ENCODE measurements at regions not wholly inside any gene's neighbourhood (a gene's known extent, or its start where the extent isn't known, plus 50 kb on each side); places are given as distances from the start of the nearest gene placed in this dataset.

DNA sequence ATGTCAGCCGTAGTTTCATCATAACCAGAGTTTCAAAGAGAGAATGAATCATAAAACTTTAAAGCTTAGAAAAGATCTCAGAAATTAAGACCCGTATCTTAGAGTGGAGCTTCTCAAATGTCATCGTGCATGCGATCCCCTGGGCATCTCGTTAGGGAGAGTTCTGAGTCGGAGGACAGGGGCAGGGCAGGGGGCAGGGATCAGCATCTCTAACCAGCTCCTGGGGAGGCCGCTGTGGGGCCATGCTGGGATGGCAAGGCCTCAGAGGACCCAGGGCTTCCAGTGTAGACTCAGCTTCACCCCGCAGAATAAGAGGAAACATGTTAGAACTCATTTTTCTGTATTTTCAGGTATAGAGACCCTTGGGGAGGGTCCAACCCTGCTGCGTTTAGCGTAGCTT is 72.0 kb upstream of the AFDN start:
- H3K27ac ChIP-seq, result no peak overlapping the region
- TF ChIP-seq ZFX (IDR thresholded peaks at IDR 0.05), result no peak
- TF ChIP-seq, protein P1, sequence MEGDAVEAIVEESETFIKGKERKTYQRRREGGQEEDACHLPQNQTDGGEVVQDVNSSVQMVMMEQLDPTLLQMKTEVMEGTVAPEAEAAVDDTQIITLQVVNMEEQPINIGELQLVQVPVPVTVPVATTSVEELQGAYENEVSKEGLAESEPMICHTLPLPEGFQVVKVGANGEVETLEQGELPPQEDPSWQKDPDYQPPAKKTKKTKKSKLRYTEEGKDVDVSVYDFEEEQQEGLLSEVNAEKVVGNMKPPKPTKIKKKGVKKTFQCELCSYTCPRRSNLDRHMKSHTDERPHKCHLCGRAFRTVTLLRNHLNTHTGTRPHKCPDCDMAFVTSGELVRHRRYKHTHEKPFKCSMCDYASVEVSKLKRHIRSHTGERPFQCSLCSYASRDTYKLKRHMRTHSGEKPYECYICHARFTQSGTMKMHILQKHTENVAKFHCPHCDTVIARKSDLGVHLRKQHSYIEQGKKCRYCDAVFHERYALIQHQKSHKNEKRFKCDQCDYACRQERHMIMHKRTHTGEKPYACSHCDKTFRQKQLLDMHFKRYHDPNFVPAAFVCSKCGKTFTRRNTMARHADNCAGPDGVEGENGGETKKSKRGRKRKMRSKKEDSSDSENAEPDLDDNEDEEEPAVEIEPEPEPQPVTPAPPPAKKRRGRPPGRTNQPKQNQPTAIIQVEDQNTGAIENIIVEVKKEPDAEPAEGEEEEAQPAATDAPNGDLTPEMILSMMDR (conservative IDR thresholded peaks at IDR 0.05), result no peak

DNA sequence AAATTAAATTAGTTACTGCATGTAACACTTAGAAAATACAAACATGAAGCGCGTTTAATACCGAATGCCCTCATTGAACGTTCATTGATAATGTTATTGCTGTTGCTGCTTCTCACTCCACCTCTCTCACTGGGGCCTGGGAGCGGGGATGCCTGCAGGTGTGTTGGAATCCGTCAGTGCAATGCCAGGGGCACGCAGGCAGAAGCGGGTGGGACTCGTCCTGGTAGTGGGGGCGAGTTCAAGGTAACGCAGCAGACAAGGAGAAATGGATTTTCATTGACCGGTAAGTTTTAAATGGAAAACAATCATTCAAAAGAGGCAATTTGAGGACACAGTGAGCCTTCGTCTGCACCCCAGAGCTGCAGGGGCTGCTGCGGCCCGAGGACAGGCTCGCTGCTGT is 71.2 kb upstream of the AFDN start:
- no peak overlapping the region for H3K27ac ChIP-seq
- TF ChIP-seq, protein P1 (conservative IDR thresholded peaks at IDR 0.05), result no peak
- no peak for TF ChIP-seq ZFX (IDR thresholded peaks at IDR 0.05)

DNA sequence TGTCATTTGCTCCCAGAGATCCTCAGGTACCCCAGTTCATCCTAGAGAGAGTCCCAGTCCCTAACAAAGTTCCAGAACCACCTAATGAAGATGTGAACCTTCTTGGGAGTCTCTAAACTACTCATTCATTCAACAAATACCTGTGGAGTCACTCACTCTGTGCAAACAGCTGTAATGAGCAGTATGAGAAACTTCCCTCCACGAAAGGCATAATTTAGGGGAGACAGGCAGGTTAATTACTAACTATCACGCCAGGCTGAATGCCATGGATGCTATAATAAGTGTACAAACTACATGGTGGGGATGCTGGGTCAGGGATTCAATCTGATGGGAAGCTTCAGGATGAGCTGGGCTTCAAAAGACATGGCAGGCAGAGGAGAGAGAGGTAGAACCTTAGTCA is 70.1 kb upstream of the AFDN start:
- TF ChIP-seq, protein P1 (conservative IDR thresholded peaks at IDR 0.05), result no peak
- H3K27ac ChIP-seq, result no peak overlapping the region

DNA sequence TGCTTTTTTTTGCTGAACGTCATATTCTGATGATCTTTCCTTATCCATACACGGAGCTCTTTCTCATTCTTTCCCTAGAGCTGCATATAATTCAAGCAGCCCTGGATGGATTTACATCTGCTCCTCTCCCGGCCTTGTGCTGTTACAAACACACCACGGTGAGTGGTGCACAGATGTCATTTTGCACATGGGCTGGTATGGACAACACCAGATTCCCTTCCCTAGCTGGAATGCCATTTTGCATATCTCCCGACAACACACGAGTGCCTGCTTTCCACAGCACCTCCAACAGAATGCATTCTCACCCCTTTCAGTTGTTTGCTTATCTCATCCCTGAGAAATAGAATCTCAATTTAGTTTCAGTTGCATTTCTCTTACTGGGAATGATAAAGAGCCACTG is 69.5 kb upstream of the AFDN start:
- H3K27ac ChIP-seq, result no peak overlapping the region
- TF ChIP-seq ZFX (IDR thresholded peaks at IDR 0.05), result no peak
- TF ChIP-seq, protein P1 (conservative IDR thresholded peaks at IDR 0.05), result no peak

DNA sequence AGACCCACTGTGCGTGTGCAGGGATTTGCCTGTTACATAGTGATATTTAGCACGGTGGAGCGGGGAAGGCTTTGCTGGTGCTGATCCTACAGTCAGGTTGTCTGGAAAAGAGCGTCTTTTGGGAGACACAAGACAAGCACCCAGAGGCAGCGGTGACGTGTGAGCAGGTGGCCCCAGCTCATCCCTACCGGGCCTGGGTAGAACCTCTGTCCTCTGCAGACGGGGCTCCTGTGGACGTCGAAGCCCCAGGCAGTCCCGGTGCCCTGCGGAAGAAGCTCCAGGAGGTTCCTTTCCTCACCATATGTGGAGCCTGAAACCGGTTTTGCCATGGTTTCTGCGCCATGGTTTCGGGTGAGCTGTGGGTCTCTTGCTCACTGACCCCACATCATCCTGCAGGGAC is 68.9 kb upstream of the AFDN start:
- no peak for TF ChIP-seq ZFX (IDR thresholded peaks at IDR 0.05)
- TF ChIP-seq, protein P1 (conservative IDR thresholded peaks at IDR 0.05), result no peak
- H3K27ac ChIP-seq, result no peak overlapping the region

DNA sequence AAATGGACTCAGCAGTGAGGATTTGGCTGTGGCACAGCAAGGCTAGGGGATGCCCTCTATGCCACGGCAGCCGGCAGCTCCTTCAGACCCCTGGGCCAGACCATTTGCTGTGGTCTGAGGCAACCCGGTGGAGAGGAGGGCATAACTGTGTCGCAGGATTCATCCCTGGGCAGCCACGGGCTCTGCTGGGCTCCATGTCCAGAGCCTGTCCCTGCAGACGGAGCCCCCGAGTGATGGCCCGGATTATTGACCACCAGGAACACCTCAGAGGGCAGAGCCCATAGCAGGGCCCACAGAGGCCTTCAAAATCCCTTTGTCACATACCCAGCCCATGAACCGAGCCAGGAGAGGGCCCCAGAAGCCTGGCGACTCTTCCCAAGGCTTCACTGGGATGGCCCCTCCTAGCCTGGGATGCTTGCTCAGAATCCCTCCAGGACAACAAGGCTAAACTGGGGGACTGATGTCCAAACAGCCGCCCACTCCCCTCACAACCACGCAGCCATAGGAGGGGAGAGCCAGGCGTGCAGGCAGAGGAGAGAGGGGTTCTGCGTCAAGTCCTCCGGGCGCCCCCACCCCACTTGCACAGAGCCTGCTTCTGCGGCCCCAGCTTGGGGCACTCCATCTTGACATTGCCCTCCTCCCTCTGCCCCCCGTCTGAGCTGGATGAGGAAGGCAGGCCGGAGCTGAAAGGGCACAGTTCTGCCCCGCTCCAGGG is 68.2 kb upstream of the AFDN start:
- H3K27ac ChIP-seq, result no peak overlapping the region
- TF ChIP-seq, protein P1 (conservative IDR thresholded peaks at IDR 0.05), result no peak
- TF ChIP-seq ZFX (IDR thresholded peaks at IDR 0.05), result no peak

DNA sequence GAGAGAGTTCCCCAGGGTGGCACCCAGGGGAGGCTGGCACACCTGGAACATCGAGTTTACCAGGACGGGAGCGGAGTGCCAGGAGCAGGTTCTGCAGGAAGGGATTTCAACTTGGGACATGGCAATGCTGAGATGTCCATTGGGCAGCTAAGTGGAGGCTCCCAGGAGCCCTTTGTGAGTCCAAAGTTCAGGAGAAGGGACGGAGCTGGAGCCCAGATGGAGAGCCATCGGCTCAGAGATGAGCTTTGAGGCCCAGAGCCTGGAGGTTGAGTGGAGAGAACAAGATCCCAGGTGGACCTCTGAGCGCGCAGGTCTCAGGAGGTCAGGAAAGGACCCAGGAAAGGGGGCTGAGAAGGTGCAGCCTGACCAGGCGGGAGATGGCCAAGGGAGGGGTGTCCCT is 67.5 kb upstream of the AFDN start:
- TF ChIP-seq, protein P1 (conservative IDR thresholded peaks at IDR 0.05), result no peak
- no peak for TF ChIP-seq ZFX (IDR thresholded peaks at IDR 0.05)

More for the DNA sequence above, 67.5 kb upstream of the AFDN start:
- no peak overlapping the region for H3K27ac ChIP-seq
